Activated CD8-positive, alpha-beta T cell treated with anti-CD3 and anti-CD28 coated beads for 36 hours (primary cell): ENCODE measurements at regions not wholly inside any gene's neighbourhood (a gene's known extent, or its start where the extent isn't known, plus 50 kb on each side); places are given as distances from the start of the nearest gene placed in this dataset.

Source experiments
- ATAC-seq: fragments of 200-7000 bp; cut with Tn5 transposase; one replicate; pipeline ENCODE4 v1.10.0; 2021; ENCODE audit warnings: mild to moderate bottlenecking, moderate library complexity
- CTCF ChIA-PET: fragments of 350-600 bp; sonication (Branson Sonifier 250); formaldehyde crosslinking; loops from one replicate; lab custom pipeline; 2021; ENCODE audit warnings: antibody characterized with exemption; lab: Charles Lee
- POLR2A ChIA-PET: fragments of 350-600 bp; sonication (Branson Sonifier 250); formaldehyde crosslinking; loops from one replicate; lab custom pipeline; 2021; ENCODE audit warnings: antibody characterized with exemption; lab: Charles Lee
- DNase-seq: peaks from one replicate; pipeline ENCODE4 v3.0.0-alpha.2; 2020
- H3K27ac Mint-ChIP-seq: one replicate; pipeline ENCODE4 v1.8.0; 2021; ENCODE audit warnings: mild to moderate bottlenecking, mixed read lengths
- H3K27me3 Mint-ChIP-seq: one replicate; pipeline ENCODE4 v1.8.0; 2021; ENCODE audit warnings: mixed read lengths
- H3K36me3 Mint-ChIP-seq: one replicate; pipeline ENCODE4 v1.8.0; 2021; ENCODE audit warnings: low read depth, mixed read lengths
- H3K4me1 Mint-ChIP-seq: one replicate; pipeline ENCODE4 v1.8.0; 2021; ENCODE audit warnings: low read depth, mixed read lengths
- H3K4me3 Mint-ChIP-seq: one replicate; pipeline ENCODE4 v1.8.0; 2021; ENCODE audit warnings: mild to moderate bottlenecking, moderate library complexity, mixed read lengths
- H3K9me3 Mint-ChIP-seq: one replicate; pipeline ENCODE4 v1.8.0; 2021; ENCODE audit warnings: mixed read lengths
- intact Hi-C: fragments of 100-400 bp; cut with micrococcal nuclease; formaldehyde crosslinking; loops from one replicate; pipeline ENCODE4 v1.10.0; 2022
- TF ChIP-seq, protein P1 (sequence below): fragments of 200-600 bp; IDR thresholded peaks from one replicate; pipeline ENCODE4 v1.8.0; 2022; ENCODE audit warnings: antibody characterized with exemption, mild to moderate bottlenecking

DNA sequence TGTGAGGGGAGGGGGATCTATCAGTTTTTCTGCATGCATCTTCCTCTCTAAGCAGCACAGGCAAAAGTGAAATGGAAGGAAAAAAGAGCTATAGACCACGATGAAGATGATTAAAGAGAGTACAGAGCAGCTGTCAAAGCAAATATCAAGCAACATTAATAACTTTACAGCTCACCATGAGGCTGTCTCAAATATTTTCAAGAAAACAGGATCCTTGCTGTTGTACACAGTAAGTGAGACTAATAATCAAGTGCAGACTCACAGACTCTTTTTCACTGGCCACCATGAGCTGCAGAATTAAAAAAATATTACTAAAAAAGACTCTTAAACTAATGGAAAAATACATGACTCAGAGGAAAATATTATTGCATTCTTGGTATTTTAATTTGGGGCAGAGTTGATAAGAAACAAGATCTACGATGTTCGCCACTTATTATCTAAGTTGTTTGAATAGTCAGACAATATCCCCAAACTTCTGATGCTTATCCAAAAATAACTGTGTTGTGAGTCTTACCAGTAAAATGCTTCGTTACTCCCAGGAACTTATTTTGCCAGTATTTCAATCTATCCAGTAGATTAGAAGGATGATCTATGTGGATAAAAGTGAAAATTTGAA is 817.5 kb upstream of the ALCAM start:
- TF ChIP-seq, protein P1, sequence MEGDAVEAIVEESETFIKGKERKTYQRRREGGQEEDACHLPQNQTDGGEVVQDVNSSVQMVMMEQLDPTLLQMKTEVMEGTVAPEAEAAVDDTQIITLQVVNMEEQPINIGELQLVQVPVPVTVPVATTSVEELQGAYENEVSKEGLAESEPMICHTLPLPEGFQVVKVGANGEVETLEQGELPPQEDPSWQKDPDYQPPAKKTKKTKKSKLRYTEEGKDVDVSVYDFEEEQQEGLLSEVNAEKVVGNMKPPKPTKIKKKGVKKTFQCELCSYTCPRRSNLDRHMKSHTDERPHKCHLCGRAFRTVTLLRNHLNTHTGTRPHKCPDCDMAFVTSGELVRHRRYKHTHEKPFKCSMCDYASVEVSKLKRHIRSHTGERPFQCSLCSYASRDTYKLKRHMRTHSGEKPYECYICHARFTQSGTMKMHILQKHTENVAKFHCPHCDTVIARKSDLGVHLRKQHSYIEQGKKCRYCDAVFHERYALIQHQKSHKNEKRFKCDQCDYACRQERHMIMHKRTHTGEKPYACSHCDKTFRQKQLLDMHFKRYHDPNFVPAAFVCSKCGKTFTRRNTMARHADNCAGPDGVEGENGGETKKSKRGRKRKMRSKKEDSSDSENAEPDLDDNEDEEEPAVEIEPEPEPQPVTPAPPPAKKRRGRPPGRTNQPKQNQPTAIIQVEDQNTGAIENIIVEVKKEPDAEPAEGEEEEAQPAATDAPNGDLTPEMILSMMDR = no peak
- Mint-ChIP-seq H3K4me1 (no peaks in the 10 kb centered on the region), H3K27me3 (peaks cover 4% of the 10 kb centered on the region), H3K4me3 (no peak overlapping the region), H3K27ac (no peak overlapping the region), H3K9me3 (no peaks in the 10 kb centered on the region), H3K36me3 (no peaks in the 10 kb centered on the region)
- intact Hi-C loops = no loop called here
- ATAC-seq (no peak), DNase-seq (no peak)
- ChIA-PET POLR2A (no interaction called here), CTCF (no interaction called here)

DNA sequence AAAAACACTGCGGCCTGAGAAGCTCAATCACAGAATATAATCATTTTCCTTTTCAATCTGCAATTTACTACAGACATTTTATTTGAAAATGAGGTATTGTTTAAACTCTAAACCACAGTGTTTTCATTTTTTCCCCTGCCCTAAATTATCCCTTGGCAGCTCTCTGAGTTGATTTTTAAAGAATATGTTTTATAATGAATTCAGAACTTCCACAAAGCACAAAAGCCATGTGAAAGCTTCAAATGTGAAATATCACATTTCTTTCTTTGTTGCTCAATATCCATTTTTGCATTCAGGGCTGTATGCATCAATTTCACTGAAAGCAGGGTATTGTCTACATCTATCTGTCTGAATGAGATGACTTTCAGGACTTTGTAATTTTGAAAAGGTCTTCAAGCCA is 813.6 kb upstream of the ALCAM start:
- POLR2A ChIA-PET = no interaction called here
- Mint-ChIP-seq H3K36me3 (no peaks in the 10 kb centered on the region), H3K27ac (no peak overlapping the region), H3K9me3 (no peaks in the 10 kb centered on the region), H3K4me1 (no peaks in the 10 kb centered on the region), H3K4me3 (no peak overlapping the region), H3K27me3 (peaks cover 4% of the 10 kb centered on the region)
- DNase-seq = no peak
- intact Hi-C loops = no loop called here
- TF ChIP-seq, protein P1 = no peak
- CTCF ChIA-PET = interaction anchor here (0.8 kb wide), 1 partner anchor 12 kb away, joined by 3 read pairs; no protein-coding TSS in a partner anchor
- no peak for ATAC-seq

DNA sequence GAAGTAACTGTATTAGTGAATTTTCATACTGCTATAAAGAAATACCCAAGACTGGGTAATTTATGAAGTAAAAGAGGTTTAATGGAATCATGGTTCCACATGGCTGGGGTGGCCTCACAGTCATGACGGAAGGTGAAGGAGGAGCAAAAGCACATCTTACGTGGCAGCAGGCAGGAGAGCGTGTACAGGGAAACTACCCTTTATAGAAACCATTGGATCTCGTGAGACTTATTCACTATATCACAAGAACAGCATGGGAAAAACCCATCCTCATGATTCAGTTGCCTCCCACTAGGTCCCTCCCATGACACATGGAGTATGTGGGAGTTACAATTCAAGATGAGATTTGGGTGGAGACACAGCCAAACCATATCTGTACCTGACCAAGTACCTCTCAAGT is 812.3 kb upstream of the ALCAM start:
- Mint-ChIP-seq H3K4me3 (no peak overlapping the region), H3K27ac (no peak overlapping the region), H3K27me3 (peaks cover 4% of the 10 kb centered on the region), H3K9me3 (no peaks in the 10 kb centered on the region), H3K4me1 (no peaks in the 10 kb centered on the region), H3K36me3 (no peaks in the 10 kb centered on the region)
- ChIA-PET CTCF (no interaction called here), POLR2A (no interaction called here)
- ATAC-seq = no peak
- no peak for DNase-seq
- TF ChIP-seq, protein P1 = no peak
- intact Hi-C loops = no loop called here

DNA sequence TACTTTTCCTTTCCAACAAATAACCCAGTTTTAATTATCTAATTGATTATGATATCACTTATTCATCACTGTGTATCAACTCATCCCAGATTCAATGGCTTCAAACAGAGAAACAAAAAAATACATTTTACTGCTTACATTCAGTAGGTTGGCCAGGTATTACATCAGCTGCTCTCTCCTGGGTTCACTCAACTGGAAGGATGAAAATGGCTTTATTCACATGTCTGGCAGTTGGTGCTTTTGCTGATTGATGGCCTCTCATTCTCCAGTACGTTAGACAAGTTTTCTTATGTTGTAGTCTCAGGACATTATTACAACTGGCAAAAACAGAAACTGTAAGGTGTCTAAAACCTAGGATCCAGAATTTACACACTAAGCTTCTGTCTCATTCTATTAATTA is 811.0 kb upstream of the ALCAM start:
- ChIA-PET CTCF (no interaction called here), POLR2A (no interaction called here)
- H3K27ac Mint-ChIP-seq = no peak overlapping the region
- TF ChIP-seq, protein P1 = no peak
- H3K36me3 Mint-ChIP-seq = no peaks in the 10 kb centered on the region
- H3K27me3 Mint-ChIP-seq = peaks cover 4% of the 10 kb centered on the region
- no peaks in the 10 kb centered on the region for H3K9me3 Mint-ChIP-seq
- ATAC-seq (no peak), DNase-seq (no peak)
- no peaks in the 10 kb centered on the region for H3K4me1 Mint-ChIP-seq
- H3K4me3 Mint-ChIP-seq = no peak overlapping the region
- intact Hi-C loops = no loop called here

DNA sequence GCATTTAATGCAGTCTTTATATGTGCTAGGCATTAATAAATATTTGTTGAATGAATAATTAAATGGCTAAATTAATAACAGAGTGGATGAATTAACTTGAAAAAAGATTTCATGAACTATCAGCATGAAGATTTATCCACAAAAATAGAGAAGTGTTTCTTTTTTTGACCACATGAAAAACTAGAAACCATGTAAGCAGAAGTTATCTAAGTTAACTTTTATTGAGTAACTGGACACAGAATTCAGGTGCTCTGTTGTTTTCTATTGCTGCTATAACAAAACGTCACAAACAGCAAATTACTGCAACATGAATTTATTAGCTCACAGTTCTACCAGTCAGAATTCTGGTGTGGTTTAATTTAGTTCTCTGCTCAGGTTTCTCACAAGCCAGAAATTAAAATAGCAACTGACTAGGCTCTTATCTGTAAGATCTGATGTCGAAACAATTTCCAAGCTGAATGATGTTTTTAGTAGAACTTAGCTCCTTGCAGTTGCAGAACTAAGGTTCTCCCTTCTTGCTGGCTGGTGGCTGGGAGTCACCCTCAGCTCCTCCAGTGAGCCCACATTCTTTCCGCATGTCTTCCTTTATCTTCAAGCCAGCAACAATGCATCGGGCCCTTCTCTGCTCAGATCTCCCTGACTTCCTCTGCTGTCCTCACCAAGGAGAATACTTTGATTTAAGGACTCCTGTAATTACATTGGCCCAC is 810.2 kb upstream of the ALCAM start:
- no peaks in the 10 kb centered on the region for H3K4me1 Mint-ChIP-seq
- ATAC-seq (no peak), DNase-seq (no peak)
- H3K4me3 Mint-ChIP-seq = no peak overlapping the region
- POLR2A ChIA-PET = no interaction called here
- H3K27me3 Mint-ChIP-seq = peaks cover 2% of the 10 kb centered on the region
- H3K36me3 Mint-ChIP-seq = no peaks in the 10 kb centered on the region
- H3K9me3 Mint-ChIP-seq = no peaks in the 10 kb centered on the region
- CTCF ChIA-PET = no interaction called here
- no peak overlapping the region for H3K27ac Mint-ChIP-seq
- TF ChIP-seq, protein P1 = no peak
- intact Hi-C loops = no loop called here
